Astrocyte (in vitro differentiated cells and primary cell): ENCODE measurements at regions not wholly inside any gene's neighbourhood (a gene's known extent, or its start where the extent isn't known, plus 50 kb on each side); places are given as distances from the start of the nearest gene placed in this dataset.

ENCODE experiments used
- DNase-seq: peaks from one replicate; pipeline ENCODE4 v3.0.0-alpha.2; 2010; ENCODE audit warnings: low read depth
- FAIRE-seq: peaks from 2 replicates; lab custom pipeline; 2011; peaks lifted over from hg19 to GRCh38; lab: Jason Lieb, UNC
- H2AFZ ChIP-seq: 2 replicates; pipeline ENCODE4 v1.6.0; 2012; ENCODE audit warnings: low read depth, low read length, inconsistent platforms
- H3K27ac ChIP-seq: 2 replicates; pipeline ENCODE4 v1.5.1; 2011; ENCODE audit warnings: low read depth, low read length, inconsistent platforms
- H3K27me3 ChIP-seq: 2 replicates; pipeline ENCODE4 v1.6.0; 2011; ENCODE audit warnings: low read length, inconsistent platforms; ENCODE audit not compliant: insufficient read depth
- H3K36me3 ChIP-seq: 2 replicates; pipeline ENCODE4 v1.5.1; 2011; ENCODE audit warnings: low read length, inconsistent platforms; ENCODE audit not compliant: insufficient read depth
- H3K4me1 ChIP-seq: 2 replicates; pipeline ENCODE4 v1.5.1; 2011; ENCODE audit warnings: low read length, inconsistent platforms; ENCODE audit not compliant: insufficient read depth
- H3K4me2 ChIP-seq: 2 replicates; pipeline ENCODE4 v1.6.0; 2012; ENCODE audit warnings: low read length, inconsistent platforms
- H3K4me3 ChIP-seq: 2 replicates; pipeline ENCODE4 v1.5.1; 2011; ENCODE audit warnings: low read depth, mild to moderate bottlenecking, low read length, inconsistent platforms; ENCODE audit not compliant: insufficient read depth
- H3K79me2 ChIP-seq: 2 replicates; pipeline ENCODE4 v1.6.0; 2012; ENCODE audit warnings: mild to moderate bottlenecking, low read length, inconsistent platforms; ENCODE audit not compliant: insufficient read depth
- H3K9ac ChIP-seq: 2 replicates; pipeline ENCODE4 v1.6.0; 2012; ENCODE audit warnings: mild to moderate bottlenecking, low read length, inconsistent platforms
- H3K9me3 ChIP-seq: 2 replicates; pipeline ENCODE4 v1.5.1; 2012; ENCODE audit warnings: low read depth, mild to moderate bottlenecking, low read length, inconsistent platforms; ENCODE audit not compliant: insufficient read depth
- H4K20me1 ChIP-seq: 2 replicates; pipeline ENCODE4 v1.6.0; 2012; ENCODE audit warnings: low read length, inconsistent platforms; ENCODE audit not compliant: insufficient read depth
- H3K27ac Mint-ChIP-seq: one replicate; pipeline ENCODE4 v1.8.0; 2021; ENCODE audit warnings: mild to moderate bottlenecking, mixed read lengths; ENCODE audit not compliant: unreplicated experiment
- H3K27me3 Mint-ChIP-seq: one replicate; pipeline ENCODE4 v1.8.0; 2021; ENCODE audit warnings: low read depth, mixed read lengths; ENCODE audit not compliant: unreplicated experiment
- H3K36me3 Mint-ChIP-seq: one replicate; pipeline ENCODE4 v1.8.0; 2021; ENCODE audit warnings: low read depth, mixed read lengths; ENCODE audit not compliant: unreplicated experiment
- H3K4me1 Mint-ChIP-seq: one replicate; pipeline ENCODE4 v1.8.0; 2021; ENCODE audit warnings: low read depth, mixed read lengths; ENCODE audit not compliant: unreplicated experiment
- H3K4me3 Mint-ChIP-seq: one replicate; pipeline ENCODE4 v1.8.0; 2021; ENCODE audit warnings: mild to moderate bottlenecking, moderate library complexity, mixed read lengths; ENCODE audit not compliant: unreplicated experiment
- H3K9me3 Mint-ChIP-seq: one replicate; pipeline ENCODE4 v1.8.0; 2021; ENCODE audit warnings: mild to moderate bottlenecking, mixed read lengths; ENCODE audit not compliant: unreplicated experiment
- EZH2 ChIP-seq: IDR thresholded peaks from 2 replicates; pipeline ENCODE4 v1.6.1; 2012; ENCODE audit warnings: mild to moderate bottlenecking, low read length, inconsistent platforms; ENCODE audit not compliant: insufficient read depth
- TF ChIP-seq, protein P1 (sequence below): IDR thresholded peaks from 2 replicates; pipeline ENCODE4 v1.5.1; 2011; ENCODE audit warnings: low read depth, mild to moderate bottlenecking, inconsistent platforms, low read length, moderate library complexity; ENCODE audit not compliant: insufficient read depth

DNA sequence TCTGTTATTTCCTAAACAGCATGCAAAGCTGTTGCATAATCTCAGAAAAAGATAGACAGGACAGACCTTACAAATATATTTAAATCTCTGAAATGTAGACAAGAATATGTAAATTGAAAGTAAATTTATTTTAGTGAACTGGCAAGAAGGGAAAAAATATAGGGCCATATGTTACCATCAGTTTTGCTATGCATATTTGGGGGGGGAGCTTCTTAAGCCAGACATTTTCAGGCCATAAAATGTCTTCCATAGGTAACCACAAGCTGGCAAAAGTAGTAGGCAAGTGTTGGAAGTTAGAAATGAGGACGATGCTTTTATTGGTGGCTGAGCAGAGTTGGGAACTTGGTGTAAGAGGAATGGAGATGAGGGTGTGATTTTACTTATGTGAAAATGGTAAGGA lies 272.0 kb upstream of the CXXC4 start:
- H3K27ac ChIP-seq = no peak overlapping the region
- no peak overlapping the region for H3K9ac ChIP-seq
- H3K9me3 ChIP-seq = no peaks in the 10 kb centered on the region
- H3K4me1 ChIP-seq = no peaks in the 10 kb centered on the region
- Mint-ChIP-seq H3K27ac (no peak overlapping the region), H3K36me3 (no peaks in the 10 kb centered on the region), H3K9me3 (no peaks in the 10 kb centered on the region), H3K4me3 (no peak overlapping the region), H3K4me1 (no peaks in the 10 kb centered on the region), H3K27me3 (no peaks in the 10 kb centered on the region)
- H3K79me2 ChIP-seq = no peaks in the 10 kb centered on the region
- DNase-seq (no peak), FAIRE-seq (no peak)
- TF ChIP-seq, protein P1, sequence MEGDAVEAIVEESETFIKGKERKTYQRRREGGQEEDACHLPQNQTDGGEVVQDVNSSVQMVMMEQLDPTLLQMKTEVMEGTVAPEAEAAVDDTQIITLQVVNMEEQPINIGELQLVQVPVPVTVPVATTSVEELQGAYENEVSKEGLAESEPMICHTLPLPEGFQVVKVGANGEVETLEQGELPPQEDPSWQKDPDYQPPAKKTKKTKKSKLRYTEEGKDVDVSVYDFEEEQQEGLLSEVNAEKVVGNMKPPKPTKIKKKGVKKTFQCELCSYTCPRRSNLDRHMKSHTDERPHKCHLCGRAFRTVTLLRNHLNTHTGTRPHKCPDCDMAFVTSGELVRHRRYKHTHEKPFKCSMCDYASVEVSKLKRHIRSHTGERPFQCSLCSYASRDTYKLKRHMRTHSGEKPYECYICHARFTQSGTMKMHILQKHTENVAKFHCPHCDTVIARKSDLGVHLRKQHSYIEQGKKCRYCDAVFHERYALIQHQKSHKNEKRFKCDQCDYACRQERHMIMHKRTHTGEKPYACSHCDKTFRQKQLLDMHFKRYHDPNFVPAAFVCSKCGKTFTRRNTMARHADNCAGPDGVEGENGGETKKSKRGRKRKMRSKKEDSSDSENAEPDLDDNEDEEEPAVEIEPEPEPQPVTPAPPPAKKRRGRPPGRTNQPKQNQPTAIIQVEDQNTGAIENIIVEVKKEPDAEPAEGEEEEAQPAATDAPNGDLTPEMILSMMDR = no peak
- TF ChIP-seq EZH2 = no peak
- H3K4me2 ChIP-seq = no peak overlapping the region
- no peaks in the 10 kb centered on the region for H3K36me3 ChIP-seq
- no peaks in the 10 kb centered on the region for H3K27me3 ChIP-seq
- no peak overlapping the region for H2AFZ ChIP-seq
- no peaks in the 10 kb centered on the region for H4K20me1 ChIP-seq
- H3K4me3 ChIP-seq = no peak overlapping the region

DNA sequence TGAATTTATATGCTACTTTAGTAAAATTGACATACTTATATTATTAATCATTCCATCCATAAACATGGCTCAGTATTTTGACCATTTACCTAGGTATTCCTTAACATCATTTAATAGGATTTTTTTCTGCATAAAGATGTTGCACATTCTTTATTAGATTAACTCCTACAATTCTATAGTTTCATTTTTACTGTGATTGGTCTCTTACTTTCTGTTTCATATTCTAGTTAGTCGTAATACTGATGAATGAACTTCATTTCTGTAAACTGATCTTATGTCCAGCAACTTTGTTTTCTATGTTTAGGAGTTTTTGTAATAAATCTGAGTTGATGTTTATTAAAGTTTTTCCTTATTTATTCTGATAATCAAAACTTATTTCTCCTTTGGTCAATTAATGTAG lies 278.2 kb upstream of the CXXC4 start:
- Histone ChIP-seq H3K9me3 (no peaks in the 10 kb centered on the region), H3K4me2 (no peak overlapping the region), H2AFZ (no peak overlapping the region), H3K4me1 (no peaks in the 10 kb centered on the region), H4K20me1 (no peaks in the 10 kb centered on the region), H3K79me2 (no peaks in the 10 kb centered on the region), H3K36me3 (no peaks in the 10 kb centered on the region), H3K27me3 (no peaks in the 10 kb centered on the region), H3K9ac (no peak overlapping the region), H3K27ac (no peak overlapping the region), H3K4me3 (no peak overlapping the region)
- DNase-seq (no peak), FAIRE-seq (no peak)
- Mint-ChIP-seq H3K36me3 (no peaks in the 10 kb centered on the region), H3K4me1 (no peaks in the 10 kb centered on the region), H3K9me3 (no peaks in the 10 kb centered on the region), H3K4me3 (no peak overlapping the region), H3K27me3 (no peaks in the 10 kb centered on the region), H3K27ac (no peak overlapping the region)
- TF ChIP-seq EZH2 = no peak
- TF ChIP-seq, protein P1 = no peak

DNA sequence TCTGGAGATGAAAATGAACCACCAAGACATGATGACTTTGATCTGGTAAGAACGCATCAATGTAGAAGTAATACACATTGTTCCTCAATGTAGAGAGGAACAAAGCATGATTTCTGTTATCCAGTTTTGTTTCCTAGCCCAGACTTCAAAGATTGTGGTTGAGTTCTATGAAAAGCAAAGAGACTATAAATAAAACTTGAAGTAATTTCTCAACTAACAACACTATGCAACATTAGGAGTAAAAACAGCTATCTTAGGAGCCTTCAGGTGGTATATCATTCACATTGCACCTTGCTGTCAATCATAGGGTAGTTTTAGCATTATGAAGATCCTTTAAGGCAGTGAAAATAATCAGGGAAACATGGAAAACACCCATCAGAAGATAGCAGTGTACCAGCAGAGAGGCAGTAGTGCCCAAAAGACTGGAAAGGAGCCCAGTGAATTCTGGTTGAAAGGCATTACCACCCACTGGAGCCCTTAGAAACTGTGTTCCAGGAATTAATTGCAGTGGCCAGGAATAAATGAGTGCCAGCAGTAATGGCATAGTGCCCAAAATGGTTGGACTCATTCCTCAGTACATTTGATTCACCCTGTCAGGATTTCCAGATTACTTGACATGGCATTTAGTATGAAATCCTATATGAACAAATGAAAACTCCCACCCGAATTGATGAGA lies 300.7 kb upstream of the CXXC4 start:
- no peak overlapping the region for H2AFZ ChIP-seq
- H3K4me3 Mint-ChIP-seq = no peak overlapping the region
- no peaks in the 10 kb centered on the region for H3K4me1 ChIP-seq
- no peaks in the 10 kb centered on the region for H3K36me3 ChIP-seq
- no peak overlapping the region for H3K27ac ChIP-seq
- H3K27me3 Mint-ChIP-seq = no peaks in the 10 kb centered on the region
- no peak overlapping the region for H3K4me3 ChIP-seq
- FAIRE-seq (no peak), DNase-seq (no peak)
- no peaks in the 10 kb centered on the region for H3K27me3 ChIP-seq
- H4K20me1 ChIP-seq = no peaks in the 10 kb centered on the region
- H3K9ac ChIP-seq = no peak overlapping the region
- peaks cover 3% of the 10 kb centered on the region for H3K9me3 ChIP-seq
- H3K79me2 ChIP-seq = no peaks in the 10 kb centered on the region
- no peaks in the 10 kb centered on the region for H3K4me1 Mint-ChIP-seq
- H3K9me3 Mint-ChIP-seq = no peaks in the 10 kb centered on the region
- H3K4me2 ChIP-seq = no peak overlapping the region
- H3K36me3 Mint-ChIP-seq = no peaks in the 10 kb centered on the region
- TF ChIP-seq EZH2 = no peak
- TF ChIP-seq, protein P1 = no peak
- H3K27ac Mint-ChIP-seq = no peak overlapping the region
